ENCODE measurements at regions not wholly inside any gene's neighbourhood (a gene's known extent, or its start where the extent isn't known, plus 50 kb on each side); places are given as distances from the start of the nearest gene placed in this dataset.

- Histone ChIP-seq H3K4me3 (no peak overlapping the region), H3K27me3 (no peaks in the 10 kb centered on the region), H3K9me3 (no peaks in the 10 kb centered on the region), H3K27ac (no peak overlapping the region), H3K4me1 (peaks cover 24% of the 10 kb centered on the region), H3K36me3 (no peaks in the 10 kb centered on the region)
- intact Hi-C loops (cut with DNase I) = no loop called here
- no peak for ATAC-seq
- TF ChIP-seq, protein P1, sequence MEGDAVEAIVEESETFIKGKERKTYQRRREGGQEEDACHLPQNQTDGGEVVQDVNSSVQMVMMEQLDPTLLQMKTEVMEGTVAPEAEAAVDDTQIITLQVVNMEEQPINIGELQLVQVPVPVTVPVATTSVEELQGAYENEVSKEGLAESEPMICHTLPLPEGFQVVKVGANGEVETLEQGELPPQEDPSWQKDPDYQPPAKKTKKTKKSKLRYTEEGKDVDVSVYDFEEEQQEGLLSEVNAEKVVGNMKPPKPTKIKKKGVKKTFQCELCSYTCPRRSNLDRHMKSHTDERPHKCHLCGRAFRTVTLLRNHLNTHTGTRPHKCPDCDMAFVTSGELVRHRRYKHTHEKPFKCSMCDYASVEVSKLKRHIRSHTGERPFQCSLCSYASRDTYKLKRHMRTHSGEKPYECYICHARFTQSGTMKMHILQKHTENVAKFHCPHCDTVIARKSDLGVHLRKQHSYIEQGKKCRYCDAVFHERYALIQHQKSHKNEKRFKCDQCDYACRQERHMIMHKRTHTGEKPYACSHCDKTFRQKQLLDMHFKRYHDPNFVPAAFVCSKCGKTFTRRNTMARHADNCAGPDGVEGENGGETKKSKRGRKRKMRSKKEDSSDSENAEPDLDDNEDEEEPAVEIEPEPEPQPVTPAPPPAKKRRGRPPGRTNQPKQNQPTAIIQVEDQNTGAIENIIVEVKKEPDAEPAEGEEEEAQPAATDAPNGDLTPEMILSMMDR (IDR thresholded peaks at IDR 0.05) = no peak
- DNase-seq = no peak
These were observed 180.2 kb downstream of the ANAPC1 start for GRCh38 chr2:111703759-111704158.

- no peaks in the 10 kb centered on the region for H3K27me3 ChIP-seq
- TF ChIP-seq, protein P1 (IDR thresholded peaks at IDR 0.05) = no peak
- H3K36me3 ChIP-seq = no peaks in the 10 kb centered on the region
- H3K27ac ChIP-seq = no peak overlapping the region
- no peak overlapping the region for H3K4me3 ChIP-seq
- no peak for ATAC-seq
- intact Hi-C loops (cut with DNase I) = no loop called here
- H3K4me1 ChIP-seq = peaks cover 20% of the 10 kb centered on the region
- H3K9me3 ChIP-seq = no peaks in the 10 kb centered on the region
- no peak for DNase-seq
These were observed 179.7 kb downstream of the ANAPC1 start for GRCh38 chr2:111704246-111704645.

DNA sequence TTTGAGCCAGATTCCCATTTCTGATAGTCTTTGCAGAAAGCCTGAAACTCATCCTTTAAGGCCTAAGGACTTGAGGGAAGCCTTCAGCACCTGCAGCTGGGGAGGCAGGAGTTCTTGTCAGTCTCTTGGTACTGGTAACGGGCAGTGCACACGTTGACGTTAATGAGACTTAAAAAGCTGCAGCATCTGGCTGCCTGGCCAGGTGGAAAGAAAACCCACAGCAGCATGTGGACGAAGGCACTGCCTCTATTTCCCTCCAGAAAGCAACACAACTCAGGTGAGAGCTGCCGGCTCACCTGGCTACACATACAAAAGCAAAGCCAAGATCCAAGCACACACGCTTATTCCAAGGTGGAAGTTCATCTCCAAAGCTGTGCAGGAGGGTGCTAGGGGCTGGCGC, 178.8 kb downstream of the ANAPC1 start:
- no peaks in the 10 kb centered on the region for H3K9me3 ChIP-seq
- ATAC-seq (no peak), DNase-seq (no peak)
- no peak overlapping the region for H3K27ac ChIP-seq
- H3K4me3 ChIP-seq = no peak overlapping the region
- H3K27me3 ChIP-seq = no peaks in the 10 kb centered on the region
- intact Hi-C loops (cut with DNase I) = no loop called here
- H3K4me1 ChIP-seq = peaks cover 18% of the 10 kb centered on the region
- no peaks in the 10 kb centered on the region for H3K36me3 ChIP-seq
- TF ChIP-seq, protein P1 (IDR thresholded peaks at IDR 0.05) = no peak

DNA sequence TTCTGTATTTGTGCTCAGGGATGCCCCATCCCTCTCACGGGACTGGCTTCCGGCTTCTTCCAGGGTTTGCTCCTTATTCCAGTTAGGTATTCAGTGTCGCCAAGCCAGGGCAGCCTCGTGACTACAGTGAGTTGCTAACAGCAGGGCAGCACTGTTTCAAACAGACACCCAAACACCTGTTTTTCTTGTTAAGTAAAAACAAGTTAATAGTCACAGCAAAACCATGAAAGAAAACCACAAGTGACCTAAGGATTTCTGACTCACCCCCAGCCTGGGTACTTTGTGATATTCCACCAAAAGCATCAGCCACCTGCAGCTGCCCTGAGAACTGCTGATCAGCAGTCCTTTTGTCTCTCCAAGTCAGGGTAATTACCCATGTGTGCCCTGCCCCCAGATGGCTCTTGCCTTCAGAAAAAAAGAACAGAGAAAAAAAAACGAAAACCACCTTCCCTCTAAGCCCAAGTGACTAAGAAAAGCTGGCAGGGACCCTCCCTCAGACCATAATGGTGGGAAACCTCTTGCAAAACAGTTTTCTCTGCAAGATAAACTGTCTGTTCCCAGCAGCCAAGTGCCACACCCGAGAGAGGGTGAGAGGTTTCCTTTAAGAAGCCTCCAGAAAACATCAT, 178.2 kb downstream of the ANAPC1 start:
- H3K4me3 ChIP-seq = no peak overlapping the region
- ATAC-seq = no peak
- peaks cover 18% of the 10 kb centered on the region for H3K4me1 ChIP-seq
- no peaks in the 10 kb centered on the region for H3K27me3 ChIP-seq
- H3K9me3 ChIP-seq = no peaks in the 10 kb centered on the region
- TF ChIP-seq, protein P1 (IDR thresholded peaks at IDR 0.05) = no peak
- intact Hi-C loops (cut with DNase I) = no loop called here
- H3K36me3 ChIP-seq = no peaks in the 10 kb centered on the region
- DNase-seq = no peak
- H3K27ac ChIP-seq = no peak overlapping the region

- Histone ChIP-seq H3K9me3 (no peaks in the 10 kb centered on the region), H3K27ac (no peak overlapping the region), H3K4me1 (peaks cover 18% of the 10 kb centered on the region), H3K27me3 (no peaks in the 10 kb centered on the region), H3K36me3 (no peaks in the 10 kb centered on the region), H3K4me3 (no peak overlapping the region)
- intact Hi-C loops (cut with DNase I) = no loop called here
- TF ChIP-seq, protein P1 (IDR thresholded peaks at IDR 0.05) = no peak
- ATAC-seq (no peak), DNase-seq (no peak)
These were observed 177.5 kb downstream of the ANAPC1 start for GRCh38 chr2:111706481-111707001.

- Histone ChIP-seq H3K4me3 (no peak overlapping the region), H3K36me3 (no peaks in the 10 kb centered on the region), H3K9me3 (no peaks in the 10 kb centered on the region), H3K4me1 (peaks cover 8% of the 10 kb centered on the region), H3K27ac (no peak overlapping the region), H3K27me3 (no peaks in the 10 kb centered on the region)
- ATAC-seq = no peak
- TF ChIP-seq, protein P1 (IDR thresholded peaks at IDR 0.05) = no peak
- DNase-seq = no peak
- intact Hi-C loops (cut with DNase I) = no loop called here
These were observed 176.3 kb downstream of the ANAPC1 start for GRCh38 chr2:111707700-111708099.

Data from upper lobe of right lung (tissue), 1 donor.